Effector memory CD8-positive, alpha-beta T cell (primary cell): ENCODE measurements at regions not wholly inside any gene's neighbourhood (a gene's known extent, or its start where the extent isn't known, plus 50 kb on each side); places are given as distances from the start of the nearest gene placed in this dataset.
A peak's percentile ranks its signal among the peaks of the same experiment; 100 is the strongest.

Experiments used
- ATAC-seq: fragments of 150-1000 bp; cut with Tn5 transposase; replicated peaks from 2 replicates; pipeline ENCODE4 v1.10.0; 2021; ENCODE audit warnings: mild to moderate bottlenecking, moderate library complexity
- DNase-seq, 3 experiments: peaks; one replicate each; pipeline ENCODE4 v3.0.0; 2021
- H3K27ac Mint-ChIP-seq, 2 donors: one replicate each; pipeline ENCODE4 v1.8.0; 2022; ENCODE audit warnings: mild to moderate bottlenecking in 2 of 2, mixed read lengths in 2 of 2, moderate library complexity in 2 of 2
- H3K27me3 Mint-ChIP-seq, 2 donors: one replicate each; pipeline ENCODE4 v1.8.0; 2022; ENCODE audit warnings: mixed read lengths in 2 of 2
- H3K36me3 Mint-ChIP-seq: one replicate; pipeline ENCODE4 v1.8.0; 2022; ENCODE audit warnings: mild to moderate bottlenecking, moderate library complexity, mixed read lengths; ENCODE audit not compliant: insufficient read depth
- H3K4me1 Mint-ChIP-seq, 2 donors: one replicate each; pipeline ENCODE4 v1.8.0; 2022; ENCODE audit warnings: low read depth in 2 of 2, mixed read lengths in 2 of 2
- H3K4me3 Mint-ChIP-seq, 2 donors: one replicate each; pipeline ENCODE4 v1.8.0; 2022; ENCODE audit warnings: mild to moderate bottlenecking in 2 of 2, mixed read lengths in 2 of 2, moderate library complexity in 2 of 2
- H3K9me3 Mint-ChIP-seq, 2 donors: one replicate each; pipeline ENCODE4 v1.8.0; 2022; ENCODE audit warnings: mixed read lengths in 2 of 2

- no peaks in the 10 kb centered on the region for H3K4me1 Mint-ChIP-seq
- no peak overlapping the region for H3K4me3 Mint-ChIP-seq
- H3K27me3 Mint-ChIP-seq = no peaks in the 10 kb centered on the region
- H3K27ac Mint-ChIP-seq = no peak overlapping the region
- no peaks in the 10 kb centered on the region for H3K36me3 Mint-ChIP-seq
- DNase-seq (no peak), ATAC-seq (no peak)
- peaks cover 0 to 1% of the 10 kb centered on the region in 2 donors for H3K9me3 Mint-ChIP-seq
Measured at GRCh38 chr6:104325341-104326172, 534.2 kb downstream of the HACE1 start.

- peaks cover 0 to 1% of the 10 kb centered on the region in 2 donors for H3K9me3 Mint-ChIP-seq
- ATAC-seq (no peak), DNase-seq (no peak)
- no peak overlapping the region for H3K27ac Mint-ChIP-seq
- no peaks in the 10 kb centered on the region for H3K36me3 Mint-ChIP-seq
- H3K27me3 Mint-ChIP-seq = no peaks in the 10 kb centered on the region
- H3K4me3 Mint-ChIP-seq = no peak overlapping the region
- H3K4me1 Mint-ChIP-seq = no peaks in the 10 kb centered on the region
Measured at GRCh38 chr6:104324301-104324700, 535.4 kb downstream of the HACE1 start.

DNA sequence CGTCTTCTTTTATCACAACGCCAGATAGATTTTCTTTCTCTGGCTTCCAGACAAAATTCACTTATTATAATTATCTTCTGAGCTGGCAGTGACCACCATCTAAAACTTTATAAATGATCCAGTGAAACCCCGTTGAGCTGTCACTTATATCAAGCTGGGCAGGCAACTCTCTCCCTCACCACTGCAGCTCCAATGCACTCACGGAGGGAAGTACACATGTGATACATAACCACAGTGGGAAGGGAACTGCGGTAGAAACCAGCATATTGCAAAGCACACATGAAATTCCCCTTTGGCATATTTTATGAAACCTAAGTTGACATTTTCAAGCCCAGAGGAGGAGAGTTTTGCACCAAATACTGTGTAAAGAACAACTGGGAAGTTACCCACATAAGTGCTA is 536.9 kb downstream of the HACE1 start:
- no peaks in the 10 kb centered on the region for H3K36me3 Mint-ChIP-seq
- ATAC-seq (no peak), DNase-seq (no peak)
- H3K4me3 Mint-ChIP-seq = no peak overlapping the region
- H3K27ac Mint-ChIP-seq = no peak overlapping the region
- H3K4me1 Mint-ChIP-seq = no peaks in the 10 kb centered on the region
- no peaks in the 10 kb centered on the region for H3K27me3 Mint-ChIP-seq
- H3K9me3 Mint-ChIP-seq = peaks cover 0 to 3% of the 10 kb centered on the region in 2 donors

GRCh38 chr6:104321301-104321700 is 538.4 kb downstream of the HACE1 start:
- no peak overlapping the region for H3K4me3 Mint-ChIP-seq
- ATAC-seq (no peak), DNase-seq (no peak)
- H3K27me3 Mint-ChIP-seq = no peaks in the 10 kb centered on the region
- peaks cover 0 to 5% of the 10 kb centered on the region in 2 donors for H3K9me3 Mint-ChIP-seq
- H3K36me3 Mint-ChIP-seq = no peaks in the 10 kb centered on the region
- H3K4me1 Mint-ChIP-seq = no peaks in the 10 kb centered on the region
- no peak overlapping the region for H3K27ac Mint-ChIP-seq

- Mint-ChIP-seq H3K9me3 (peaks cover 0 to 5% of the 10 kb centered on the region in 2 donors), H3K27me3 (no peaks in the 10 kb centered on the region), H3K4me1 (no peaks in the 10 kb centered on the region), H3K4me3 (no peak overlapping the region), H3K27ac (no peak overlapping the region), H3K36me3 (no peaks in the 10 kb centered on the region)
- DNase-seq (no peak), ATAC-seq (no peak)
Measured at GRCh38 chr6:104320896-104321295, 538.8 kb downstream of the HACE1 start.

GRCh38 chr6:104312851-104313250 is 546.9 kb downstream of the HACE1 start:
- Mint-ChIP-seq H3K4me1 (no peaks in the 10 kb centered on the region), H3K27ac (no peak overlapping the region), H3K9me3 (peaks cover 0 to 3% of the 10 kb centered on the region in 2 donors), H3K36me3 (peaks cover 5% of the 10 kb centered on the region), H3K27me3 (no peaks in the 10 kb centered on the region), H3K4me3 (no peak overlapping the region)
- DNase-seq (no peak), ATAC-seq (no peak)

- Mint-ChIP-seq H3K4me3 (no peak overlapping the region), H3K36me3 (peaks cover 5% of the 10 kb centered on the region), H3K27ac (no peak overlapping the region), H3K27me3 (no peaks in the 10 kb centered on the region), H3K4me1 (no peaks in the 10 kb centered on the region), H3K9me3 (no peaks in the 10 kb centered on the region)
- ATAC-seq = no peak
- DNase-seq = no peak
Measured at GRCh38 chr6:104306211-104306610, 553.5 kb downstream of the HACE1 start.

DNA sequence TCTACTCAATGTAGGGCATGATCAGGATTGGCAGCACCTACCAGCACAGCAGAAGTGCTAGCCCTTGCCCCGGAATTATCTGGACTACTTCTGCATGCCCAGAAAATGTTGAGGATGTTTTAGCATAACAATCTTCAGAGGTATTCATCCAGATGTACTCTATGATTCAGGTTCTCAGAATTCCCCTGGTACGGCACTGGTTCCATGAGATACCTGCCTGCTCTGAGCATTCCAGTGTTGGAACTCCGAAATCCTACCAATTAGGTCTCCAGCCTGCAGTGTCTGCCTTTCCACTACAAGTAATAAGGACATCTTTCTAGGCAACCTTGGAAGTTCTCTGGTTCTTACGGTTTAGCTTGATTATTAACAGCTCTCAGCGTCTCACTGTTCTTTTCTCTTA is 554.5 kb downstream of the HACE1 start:
- no peak for ATAC-seq
- no peaks in the 10 kb centered on the region for H3K9me3 Mint-ChIP-seq
- H3K27ac Mint-ChIP-seq = no peak overlapping the region
- H3K4me1 Mint-ChIP-seq = no peaks in the 10 kb centered on the region
- H3K4me3 Mint-ChIP-seq = no peak overlapping the region
- no peak for DNase-seq
- H3K27me3 Mint-ChIP-seq = no peaks in the 10 kb centered on the region
- peaks cover 5% of the 10 kb centered on the region for H3K36me3 Mint-ChIP-seq

GRCh38 chr6:104301951-104302350 is 557.8 kb downstream of the HACE1 start:
- Mint-ChIP-seq H3K36me3 (no peaks in the 10 kb centered on the region), H3K4me1 (no peaks in the 10 kb centered on the region), H3K27me3 (no peaks in the 10 kb centered on the region), H3K4me3 (no peak overlapping the region), H3K27ac (no peak overlapping the region), H3K9me3 (no peaks in the 10 kb centered on the region)
- no peak for ATAC-seq
- DNase-seq = no peak

GRCh38 chr6:104286641-104287040 is 573.1 kb downstream of the HACE1 start:
- H3K4me1 Mint-ChIP-seq = no peaks in the 10 kb centered on the region
- DNase-seq = no peak
- no peak overlapping the region for H3K4me3 Mint-ChIP-seq

GRCh38 chr6:104284872-104285271 is 574.8 kb downstream of the HACE1 start:
- Mint-ChIP-seq H3K4me3 (no peak overlapping the region), H3K36me3 (no peaks in the 10 kb centered on the region), H3K4me1 (no peaks in the 10 kb centered on the region), H3K27me3 (no peaks in the 10 kb centered on the region), H3K27ac (no peak overlapping the region), H3K9me3 (peaks cover 0 to 7% of the 10 kb centered on the region in 2 donors)
- no peak for ATAC-seq
- DNase-seq = no peak

More at GRCh38 chr6:104286641-104287040, 573.1 kb downstream of the HACE1 start:
- ATAC-seq = no peak
- Mint-ChIP-seq H3K27me3 (no peaks in the 10 kb centered on the region), H3K36me3 (no peaks in the 10 kb centered on the region), H3K27ac (no peak overlapping the region), H3K9me3 (peaks cover 0 to 3% of the 10 kb centered on the region in 2 donors)

DNA sequence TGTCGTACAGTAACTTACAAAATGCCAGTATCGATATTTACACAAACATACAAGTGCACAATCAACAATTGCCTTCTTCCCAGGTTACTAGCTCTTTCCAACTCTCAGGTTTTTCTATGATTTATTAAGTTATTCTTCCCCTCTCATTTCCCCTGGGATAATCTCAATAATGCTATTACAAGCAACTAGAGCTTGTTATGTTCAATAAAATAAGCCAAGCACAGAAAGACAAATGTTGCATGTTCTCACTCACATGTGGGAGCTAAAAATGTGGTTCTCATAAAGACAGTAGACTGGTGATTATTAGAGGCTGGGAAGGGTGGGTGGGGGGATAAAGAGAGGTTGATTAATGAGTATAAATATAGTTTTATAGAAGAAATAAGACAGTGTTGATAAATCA is 577.1 kb downstream of the HACE1 start:
- Mint-ChIP-seq H3K27ac (no peak overlapping the region), H3K4me3 (no peak overlapping the region), H3K4me1 (peaks cover 0 to 6% of the 10 kb centered on the region in 2 donors), H3K27me3 (no peaks in the 10 kb centered on the region), H3K9me3 (peaks cover 0 to 9% of the 10 kb centered on the region in 2 donors), H3K36me3 (no peaks in the 10 kb centered on the region)
- ATAC-seq (no peak), DNase-seq (no peak)

- H3K36me3 Mint-ChIP-seq = no peaks in the 10 kb centered on the region
- H3K27me3 Mint-ChIP-seq = no peaks in the 10 kb centered on the region
- H3K9me3 Mint-ChIP-seq = peaks cover 0 to 6% of the 10 kb centered on the region in 2 donors
- DNase-seq (no peak), ATAC-seq (no peak)
- H3K27ac Mint-ChIP-seq = peak overlapping the region in 1 of 2 donors; percentile 47
- H3K4me1 Mint-ChIP-seq = peaks cover 0 to 6% of the 10 kb centered on the region in 2 donors
- H3K4me3 Mint-ChIP-seq = no peak overlapping the region
Measured at GRCh38 chr6:104281370-104281769, 578.3 kb downstream of the HACE1 start.

DNA sequence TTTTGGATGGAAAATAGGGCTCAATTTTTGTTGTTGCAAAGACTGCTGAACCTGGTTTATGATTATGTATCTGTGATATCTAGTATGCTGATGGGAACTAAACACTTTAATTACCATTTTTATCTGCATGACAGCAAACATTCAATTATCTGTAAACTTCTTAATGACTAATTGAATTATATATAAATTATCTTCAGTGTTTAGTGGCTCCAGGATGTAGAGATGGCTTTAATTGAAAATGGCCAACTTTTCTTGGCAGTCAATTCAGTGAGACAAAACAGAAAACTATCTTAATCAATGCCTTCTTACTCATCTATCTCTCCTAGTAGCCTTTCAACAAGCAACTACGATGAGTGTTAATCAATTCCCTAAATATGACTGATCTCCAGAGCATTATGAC is 591.3 kb downstream of the HACE1 start:
- Mint-ChIP-seq H3K9me3 (peaks cover 0 to 1% of the 10 kb centered on the region in 2 donors), H3K36me3 (no peaks in the 10 kb centered on the region), H3K27ac (no peak overlapping the region), H3K27me3 (no peaks in the 10 kb centered on the region), H3K4me3 (no peak overlapping the region), H3K4me1 (no peaks in the 10 kb centered on the region)
- no peak for DNase-seq
- ATAC-seq = no peak
